ENCODE measurements at regions not wholly inside any gene's neighbourhood (a gene's known extent, or its start where the extent isn't known, plus 50 kb on each side); places are given as distances from the start of the nearest gene placed in this dataset.

DNA sequence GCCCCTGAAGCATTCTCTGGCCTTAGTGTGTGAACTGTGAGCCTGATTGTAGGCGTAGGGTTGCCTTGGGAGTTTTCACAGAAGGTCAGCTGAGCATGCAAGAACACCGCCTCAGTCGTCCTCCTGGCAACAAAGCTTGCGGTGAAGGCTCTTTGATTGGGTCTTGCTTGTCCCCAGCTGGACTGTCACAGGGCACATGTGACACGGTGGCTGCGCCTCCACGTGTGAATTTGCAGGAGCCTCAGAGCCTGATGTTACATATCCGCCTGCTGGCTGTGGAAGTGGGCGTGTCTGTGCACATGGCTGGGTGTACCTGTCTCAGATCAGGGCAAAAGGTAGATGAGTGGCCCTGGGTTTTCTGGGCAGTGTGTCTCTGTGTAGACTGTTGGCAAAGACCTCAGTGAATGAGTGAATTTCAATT is 228.7 kb downstream of the HAUS1 start:
- no peak for DNase-seq (ENCODE audit: extremely low read depth, low read depth)
- no peak overlapping the region for H3K4me3 ChIP-seq (replicated peaks; ENCODE audit: low read depth, low read length)

GRCh38 chr18:46333431-46334135 is 229.4 kb downstream of the HAUS1 start:
- no peak overlapping the region for H3K4me3 ChIP-seq (replicated peaks; ENCODE audit: low read depth, low read length)
- no peak for TF ChIP-seq CTCF (IDR thresholded peaks at IDR 0.05; ENCODE audit: low read depth, low read length, missing control alignments)

More for the DNA sequence above, 228.7 kb downstream of the HAUS1 start:
- no peak for TF ChIP-seq CTCF (IDR thresholded peaks at IDR 0.05; ENCODE audit: low read depth, low read length, missing control alignments)

DNA sequence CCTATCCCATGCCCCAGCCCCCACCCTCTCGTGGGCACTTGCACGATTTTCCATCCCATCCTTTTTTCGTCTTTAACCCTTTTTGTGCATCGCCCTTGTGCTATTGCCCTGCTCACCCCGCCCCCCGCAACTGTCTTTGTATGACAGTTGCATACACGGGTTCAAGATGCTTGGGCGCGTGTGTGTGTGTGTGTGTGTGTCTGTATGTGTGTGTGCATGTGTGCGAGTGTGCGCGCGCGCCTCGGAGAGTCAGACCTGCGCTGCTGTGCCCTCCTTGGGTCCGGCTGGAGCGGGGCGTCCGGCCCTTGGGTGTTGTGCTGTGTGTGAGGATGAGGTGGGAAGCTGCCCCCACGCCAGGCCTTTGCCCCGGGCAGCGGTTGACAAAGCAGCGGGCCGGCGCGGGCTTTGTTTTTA is 230.7 kb downstream of the HAUS1 start:
- no peak for TF ChIP-seq CTCF (IDR thresholded peaks at IDR 0.05; ENCODE audit: low read depth, low read length, missing control alignments)
- H3K4me3 ChIP-seq (replicated peaks; ENCODE audit: low read depth, low read length) = no peak overlapping the region

More at GRCh38 chr18:46333431-46334135, 229.4 kb downstream of the HAUS1 start:
- no peak for DNase-seq (ENCODE audit: extremely low read depth, low read depth)

GRCh38 chr18:46335534-46336101 is 231.4 kb downstream of the HAUS1 start:
- no peak for DNase-seq (ENCODE audit: extremely low read depth, low read depth)
- no peak for TF ChIP-seq CTCF (IDR thresholded peaks at IDR 0.05; ENCODE audit: low read depth, low read length, missing control alignments)
- no peak overlapping the region for H3K4me3 ChIP-seq (replicated peaks; ENCODE audit: low read depth, low read length)

More for the DNA sequence above, 230.7 kb downstream of the HAUS1 start:
- no peak for DNase-seq (ENCODE audit: extremely low read depth, low read depth)

DNA sequence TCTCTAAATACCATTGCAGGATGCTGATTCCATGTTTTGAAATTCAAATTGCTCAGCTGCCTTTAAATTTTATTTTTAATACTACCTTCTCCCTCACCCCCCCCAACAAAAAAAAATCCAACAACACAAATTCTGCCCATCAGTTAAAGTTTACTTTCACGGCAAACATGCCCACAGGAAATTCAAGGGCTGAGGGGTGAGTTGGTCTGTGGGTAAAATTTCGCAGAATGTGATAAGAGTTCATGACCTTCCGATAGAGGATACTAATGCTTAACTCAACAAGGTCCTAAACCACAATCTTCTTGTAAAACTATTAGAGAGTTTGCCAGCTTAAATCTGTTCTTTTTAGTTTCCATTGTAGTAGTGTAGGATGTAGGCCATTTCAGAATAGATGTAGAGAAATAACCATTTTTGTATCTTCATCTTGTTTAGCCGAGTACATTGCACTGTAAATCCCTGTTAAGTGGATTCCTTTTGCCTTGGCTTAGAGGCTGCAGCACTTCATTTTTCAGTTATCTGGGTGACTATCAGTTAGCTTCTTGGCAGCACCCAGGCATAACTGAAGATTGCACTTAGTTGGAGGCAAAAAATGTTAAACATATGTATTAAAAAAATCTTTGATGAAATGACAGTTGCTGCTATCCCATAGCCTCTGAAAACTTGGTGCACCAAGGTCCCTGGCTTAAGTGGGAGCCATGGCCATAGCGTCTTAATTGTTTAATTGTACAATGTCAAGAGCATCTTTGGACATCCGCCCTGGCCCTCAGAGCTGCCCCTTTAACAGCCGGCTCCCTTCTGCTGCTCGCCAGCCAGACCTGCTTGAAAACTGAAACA is 232.3 kb downstream of the HAUS1 start:
- no peak for DNase-seq (ENCODE audit: extremely low read depth, low read depth)
- no peak for TF ChIP-seq CTCF (IDR thresholded peaks at IDR 0.05; ENCODE audit: low read depth, low read length, missing control alignments)
- H3K4me3 ChIP-seq (replicated peaks; ENCODE audit: low read depth, low read length) = no peak overlapping the region

DNA sequence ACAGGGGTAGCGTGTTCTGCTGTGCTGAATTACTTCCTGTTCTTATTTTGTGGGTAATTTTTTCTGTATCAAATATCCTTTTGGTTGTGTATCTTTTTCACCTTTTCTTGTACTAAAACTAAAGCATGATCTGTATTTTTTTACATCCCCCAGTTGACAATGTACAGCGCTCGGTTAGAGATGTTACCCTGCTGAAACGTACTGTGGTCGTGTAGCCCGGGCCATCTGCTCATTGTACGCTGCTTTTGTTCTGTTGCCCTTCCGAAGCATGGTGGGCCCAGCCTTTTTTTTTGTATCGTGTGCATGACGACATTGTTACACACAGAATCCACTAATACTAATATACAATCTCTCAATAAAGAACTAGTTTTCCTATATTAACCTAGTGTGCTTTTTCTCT is 233.1 kb downstream of the HAUS1 start:
- DNase-seq (ENCODE audit: extremely low read depth, low read depth) = no peak
- TF ChIP-seq CTCF (IDR thresholded peaks at IDR 0.05; ENCODE audit: low read depth, low read length, missing control alignments) = no peak
- no peak overlapping the region for H3K4me3 ChIP-seq (replicated peaks; ENCODE audit: low read depth, low read length)
